KMS-11 (cell line): ENCODE measurements at regions not wholly inside any gene's neighbourhood (a gene's known extent, or its start where the extent isn't known, plus 50 kb on each side); places are given as distances from the start of the nearest gene placed in this dataset.

ENCODE experiments used
- H2AFZ ChIP-seq: fragments of 200-600 bp; sonication (generic); 2 replicates; pipeline ENCODE4 v1.6.1; 2016; ENCODE audit warnings: antibody characterized with exemption, mixed run types, low read depth
- H3K27ac ChIP-seq: fragments of 200-600 bp; sonication (generic); 2 replicates; pipeline ENCODE4 v1.6.1; 2016; ENCODE audit warnings: mild to moderate bottlenecking, mixed run types
- H3K27me3 ChIP-seq: fragments of 200-600 bp; sonication (generic); 2 replicates; pipeline ENCODE4 v1.6.1; 2017; ENCODE audit warnings: mild to moderate bottlenecking, low read depth, mixed run types, moderate library complexity; ENCODE audit not compliant: insufficient read depth
- H3K36me3 ChIP-seq: fragments of 200-600 bp; sonication (generic); 2 replicates; pipeline ENCODE4 v1.6.1; 2017; ENCODE audit warnings: mild to moderate bottlenecking, mixed run types; ENCODE audit not compliant: insufficient read depth
- H3K4me1 ChIP-seq: fragments of 200-600 bp; sonication (generic); 2 replicates; pipeline ENCODE4 v1.6.1; 2016; ENCODE audit warnings: mild to moderate bottlenecking, low read depth, mixed run types; ENCODE audit not compliant: poor library complexity, severe bottlenecking
- H3K4me2 ChIP-seq: fragments of 200-600 bp; sonication (generic); 2 replicates; pipeline ENCODE4 v1.7.0; 2016; ENCODE audit warnings: mild to moderate bottlenecking, mixed run types
- H3K4me3 ChIP-seq: fragments of 200-600 bp; sonication (generic); IDR thresholded peaks from 2 replicates; pipeline ENCODE4 v1.6.1; 2017; ENCODE audit warnings: low read depth, low read length, mixed read lengths; ENCODE audit not compliant: insufficient read depth
- H3K79me2 ChIP-seq: fragments of 200-600 bp; sonication (generic); 2 replicates; pipeline ENCODE4 v1.6.1; 2016; ENCODE audit warnings: low read depth, mixed run types; ENCODE audit not compliant: insufficient read depth
- H3K9ac ChIP-seq: fragments of 200-600 bp; sonication (generic); 2 replicates; pipeline ENCODE4 v1.6.1; 2016; ENCODE audit warnings: mild to moderate bottlenecking, mixed run types
- H4K20me1 ChIP-seq: fragments of 200-600 bp; sonication (generic); 2 replicates; pipeline ENCODE4 v1.6.1; 2016; ENCODE audit warnings: mild to moderate bottlenecking, mixed run types; ENCODE audit not compliant: insufficient read depth
- CTCF ChIP-seq: fragments of 200-600 bp; sonication (generic); conservative IDR thresholded peaks from 2 replicates; pipeline ENCODE4 v1.6.1; 2017; ENCODE audit warnings: low read depth, mild to moderate bottlenecking, antibody characterized with exemption, low read length, moderate library complexity, mixed read lengths

GRCh38 chr11:128161994-128162393, 425.4 kb downstream of the ETS1 start:
- TF ChIP-seq CTCF, result no peak
- Histone ChIP-seq H3K4me2 (no peak overlapping the region), H3K27me3 (no peaks in the 10 kb centered on the region), H3K27ac (no peak overlapping the region), H3K9ac (no peak overlapping the region), H2AFZ (no peak overlapping the region), H3K4me3 (no peak overlapping the region), H4K20me1 (no peaks in the 10 kb centered on the region), H3K36me3 (no peaks in the 10 kb centered on the region), H3K79me2 (no peaks in the 10 kb centered on the region), H3K4me1 (peaks cover 5% of the 10 kb centered on the region)

- Histone ChIP-seq H3K9ac (no peak overlapping the region), H3K36me3 (no peaks in the 10 kb centered on the region), H3K27ac (no peak overlapping the region), H3K27me3 (no peaks in the 10 kb centered on the region), H3K4me2 (no peak overlapping the region), H3K4me3 (no peak overlapping the region), H3K4me1 (peaks cover 5% of the 10 kb centered on the region), H3K79me2 (no peaks in the 10 kb centered on the region), H4K20me1 (no peaks in the 10 kb centered on the region), H2AFZ (no peak overlapping the region)
- TF ChIP-seq CTCF, result no peak
Measured at GRCh38 chr11:128161436-128161835, 425.9 kb downstream of the ETS1 start.

- TF ChIP-seq CTCF, result no peak
- Histone ChIP-seq H3K4me3 (no peak overlapping the region), H4K20me1 (no peaks in the 10 kb centered on the region), H3K9ac (no peak overlapping the region), H3K4me2 (no peak overlapping the region), H3K27ac (no peak overlapping the region), H3K27me3 (no peaks in the 10 kb centered on the region), H3K79me2 (no peaks in the 10 kb centered on the region), H3K4me1 (peaks cover 5% of the 10 kb centered on the region), H2AFZ (no peak overlapping the region), H3K36me3 (no peaks in the 10 kb centered on the region)
Measured at GRCh38 chr11:128158860-128159259, 428.5 kb downstream of the ETS1 start.

- Histone ChIP-seq H3K27ac (no peak overlapping the region), H3K4me2 (peak overlapping the region; percentile 33; the same call in 1 of the 2 replicates), H2AFZ (peak overlapping the region; percentile 70), H4K20me1 (no peaks in the 10 kb centered on the region), H3K4me3 (no peak overlapping the region), H3K36me3 (no peaks in the 10 kb centered on the region), H3K79me2 (no peaks in the 10 kb centered on the region), H3K9ac (no peak overlapping the region), H3K4me1 (peaks cover 5% of the 10 kb centered on the region), H3K27me3 (no peaks in the 10 kb centered on the region)
- peak; percentile 97 for TF ChIP-seq CTCF
Measured at GRCh38 chr11:128157423-128158298, 429.7 kb downstream of the ETS1 start.
